Large intestine (tissue), 3 donors: ENCODE measurements at regions not wholly inside any gene's neighbourhood (a gene's known extent, or its start where the extent isn't known, plus 50 kb on each side); places are given as distances from the start of the nearest gene placed in this dataset.

ENCODE experiments used
- DNase-seq, 2 donors: peaks; one replicate each; pipeline versions ENCODE4 v3.0.0 to v3.0.0-alpha.2; 2013
- H3K27ac ChIP-seq: one replicate; pipeline ENCODE4 v1.5.1; 2013; ENCODE audit warnings: low read length
- H3K27me3 ChIP-seq: 2 replicates; pipeline ENCODE4 v1.6.1; 2013; ENCODE audit warnings: low read length; ENCODE audit not compliant: control insufficient read depth, insufficient read depth
- H3K36me3 ChIP-seq: 2 replicates; pipeline ENCODE4 v1.6.1; 2013; ENCODE audit warnings: low read length; ENCODE audit not compliant: control insufficient read depth, insufficient read depth
- H3K4me1 ChIP-seq: one replicate; pipeline ENCODE4 v1.6.1; 2013; ENCODE audit warnings: low read length; ENCODE audit not compliant: control insufficient read depth, insufficient read depth
- H3K4me3 ChIP-seq: one replicate; pipeline ENCODE4 v1.5.1; 2013; ENCODE audit warnings: low read length
- H3K9me3 ChIP-seq: one replicate; pipeline ENCODE4 v1.6.1; 2013; ENCODE audit warnings: mild to moderate bottlenecking, low read depth, low read length, moderate library complexity; ENCODE audit not compliant: control insufficient read depth
- WGBS: methylation state at CpG from one replicate; pipeline ENCODE4 v1.1.5; 2013; ENCODE audit warnings: low lambda C conversion rate; ENCODE audit not compliant: insufficient coverage; 5-methylcytosine and 5-hydroxymethylcytosine counted together

DNA sequence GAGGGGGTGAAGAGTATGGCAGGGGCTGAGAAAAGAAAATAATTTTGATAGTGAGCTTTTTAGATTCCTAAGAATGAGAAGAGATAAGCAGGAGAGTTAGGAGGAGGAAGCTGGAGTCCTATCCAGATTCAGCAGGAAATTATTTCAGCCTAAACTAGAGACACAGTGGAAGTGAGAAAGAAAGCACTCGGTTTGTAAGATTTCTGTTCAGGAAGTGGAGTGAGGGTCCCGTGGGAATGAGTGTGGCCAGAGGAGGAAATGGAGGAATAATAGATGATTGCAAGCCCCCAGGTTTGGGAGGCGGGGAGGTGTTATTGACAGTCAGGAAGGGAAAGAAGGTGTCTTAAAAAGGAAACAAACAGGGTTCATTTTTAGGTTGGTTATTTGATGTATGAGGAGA lies 84.8 kb upstream of the NRP1 start:
- no peak for DNase-seq
- Histone ChIP-seq H3K36me3 (no peaks in the 10 kb centered on the region), H3K4me1 (no peaks in the 10 kb centered on the region), H3K4me3 (no peak overlapping the region), H3K27ac (no peak overlapping the region), H3K9me3 (no peaks in the 10 kb centered on the region), H3K27me3 (no peaks in the 10 kb centered on the region)
- 54% methylated on average over 3 of the region's 3 CpGs for WGBS

DNA sequence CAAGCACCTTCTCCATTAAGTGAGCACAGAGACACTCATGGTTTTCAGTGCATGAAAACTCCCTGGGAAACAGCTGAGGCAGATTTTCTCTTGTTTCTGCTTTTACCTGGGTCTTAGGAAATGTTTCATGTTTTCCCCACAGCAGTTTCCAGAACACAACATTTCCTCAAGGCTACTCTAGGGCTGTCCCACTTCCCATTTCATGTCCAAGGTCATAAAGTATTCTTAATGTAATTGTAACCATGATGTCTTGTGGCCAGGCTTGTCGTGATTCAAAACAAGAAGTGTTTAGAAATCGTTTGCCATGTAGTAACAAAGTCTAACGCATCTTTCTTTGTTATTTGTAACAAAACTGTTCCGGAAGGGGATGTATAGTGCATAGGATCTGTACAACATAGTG lies 83.8 kb upstream of the NRP1 start:
- H3K4me1 ChIP-seq: no peaks in the 10 kb centered on the region
- H3K27ac ChIP-seq: no peak overlapping the region
- H3K36me3 ChIP-seq: no peaks in the 10 kb centered on the region
- no peak for DNase-seq
- H3K9me3 ChIP-seq: no peaks in the 10 kb centered on the region
- no peaks in the 10 kb centered on the region for H3K27me3 ChIP-seq
- 100% methylated on average over 2 of the region's 4 CpGs for WGBS
- no peak overlapping the region for H3K4me3 ChIP-seq

DNA sequence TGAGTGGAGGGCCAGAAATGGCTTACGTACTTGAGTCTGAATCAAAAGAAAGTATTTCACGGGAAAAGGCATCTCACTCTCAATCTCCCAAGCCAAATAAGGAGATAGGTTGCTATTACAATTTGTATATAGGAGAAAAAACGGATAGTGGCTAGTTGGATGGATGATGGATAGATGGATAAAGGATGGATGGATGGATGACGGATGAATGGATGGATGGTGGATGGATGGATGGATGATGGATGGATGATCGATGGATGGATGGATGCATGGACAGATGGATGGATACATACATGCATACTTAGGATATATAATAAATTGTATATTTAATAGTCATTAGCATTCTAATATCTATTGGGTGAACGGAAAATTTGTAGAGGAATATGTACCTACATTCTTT lies 82.2 kb upstream of the NRP1 start:
- 100% methylated on average over 3 of the region's 6 CpGs for WGBS
- no peak for DNase-seq
- H3K4me1 ChIP-seq: no peaks in the 10 kb centered on the region
- H3K9me3 ChIP-seq: no peaks in the 10 kb centered on the region
- H3K36me3 ChIP-seq: no peaks in the 10 kb centered on the region
- H3K4me3 ChIP-seq: no peak overlapping the region
- no peak overlapping the region for H3K27ac ChIP-seq
- no peaks in the 10 kb centered on the region for H3K27me3 ChIP-seq

DNA sequence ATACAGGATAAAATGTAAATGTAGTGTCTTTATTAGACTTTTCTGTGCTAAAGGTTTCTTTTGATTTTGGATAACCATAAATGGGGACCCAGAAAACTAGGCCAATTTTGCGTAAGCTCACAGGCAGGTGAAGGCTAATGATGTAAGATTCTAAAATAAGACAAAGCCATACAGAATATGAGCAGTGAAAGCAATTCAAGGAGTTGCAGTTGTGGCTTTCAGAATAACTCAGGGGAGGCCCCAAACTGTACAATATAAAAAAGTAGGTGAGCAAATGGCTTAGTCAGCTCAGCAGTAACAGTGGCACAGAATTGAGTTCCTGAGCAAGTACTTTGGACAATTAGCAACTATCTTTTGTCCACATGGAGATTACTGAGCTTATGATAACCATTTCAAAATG lies 81.7 kb upstream of the NRP1 start:
- no peak overlapping the region for H3K4me3 ChIP-seq
- 100% methylated on average over 1 of the region's 1 CpG for WGBS
- no peaks in the 10 kb centered on the region for H3K4me1 ChIP-seq
- no peaks in the 10 kb centered on the region for H3K36me3 ChIP-seq
- no peak overlapping the region for H3K27ac ChIP-seq
- no peaks in the 10 kb centered on the region for H3K9me3 ChIP-seq
- DNase-seq: no peak
- no peaks in the 10 kb centered on the region for H3K27me3 ChIP-seq

DNA sequence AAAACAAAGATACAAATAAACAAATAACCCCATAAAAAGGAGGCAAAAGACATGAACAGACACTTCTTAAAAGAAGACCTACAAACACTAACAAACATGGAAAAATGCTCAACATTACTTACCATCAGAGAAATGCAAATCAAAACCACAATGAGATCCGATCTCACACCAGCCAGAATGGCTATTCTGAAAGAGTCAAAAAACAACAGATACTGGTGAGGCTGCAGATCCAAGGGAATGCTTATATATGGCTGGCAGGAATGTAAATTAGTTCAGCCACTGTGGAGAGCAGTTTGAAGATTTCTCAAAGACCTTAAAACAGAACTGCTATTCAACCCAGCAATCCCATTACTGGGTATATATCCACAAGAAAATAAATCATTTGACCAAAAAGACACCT lies 80.4 kb upstream of the NRP1 start:
- Histone ChIP-seq H3K4me3 (no peak overlapping the region), H3K36me3 (no peaks in the 10 kb centered on the region), H3K9me3 (no peaks in the 10 kb centered on the region), H3K27me3 (no peaks in the 10 kb centered on the region), H3K4me1 (no peaks in the 10 kb centered on the region), H3K27ac (no peak overlapping the region)
- no CpG with 5 or more reads among the region's 1 CpG for WGBS
- DNase-seq: no peak

DNA sequence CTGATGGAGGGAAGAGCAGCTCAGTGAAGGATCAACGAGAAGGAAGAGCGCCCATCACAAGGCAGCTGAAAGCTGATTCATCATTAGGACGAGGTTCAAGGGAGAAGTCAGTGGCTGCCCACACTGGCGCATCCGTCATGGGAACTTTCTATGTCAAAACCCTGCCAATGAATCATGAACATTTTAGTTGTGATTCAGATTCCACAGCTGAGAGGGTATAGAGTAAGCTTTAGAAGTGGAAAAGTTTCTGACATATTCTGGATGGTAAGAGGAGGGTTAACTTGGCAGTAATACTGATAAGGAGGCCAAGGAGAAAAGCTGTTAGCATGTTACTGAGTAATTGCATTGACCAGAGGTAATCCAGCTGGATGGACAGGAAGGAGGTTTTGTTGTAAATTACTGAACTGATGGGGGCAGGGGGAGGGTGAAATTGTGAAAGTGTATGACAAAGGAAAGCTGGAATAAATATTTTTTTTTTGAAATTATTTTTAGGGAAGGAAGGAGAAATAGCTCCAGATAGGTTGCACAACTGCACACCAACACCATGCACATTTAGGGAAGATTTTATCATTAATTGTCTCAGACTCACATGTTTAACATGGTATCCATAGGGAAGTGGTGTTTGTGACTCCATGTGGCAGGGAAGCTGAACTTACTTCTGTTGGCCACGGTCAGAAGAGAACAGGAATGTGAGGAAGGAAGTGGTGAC lies 78.3 kb upstream of the NRP1 start:
- Histone ChIP-seq H3K27ac (no peak overlapping the region), H3K27me3 (no peaks in the 10 kb centered on the region), H3K4me1 (no peaks in the 10 kb centered on the region), H3K36me3 (no peaks in the 10 kb centered on the region), H3K9me3 (no peaks in the 10 kb centered on the region), H3K4me3 (no peak overlapping the region)
- DNase-seq: no peak
- no CpG with 5 or more reads among the region's 6 CpGs for WGBS

DNA sequence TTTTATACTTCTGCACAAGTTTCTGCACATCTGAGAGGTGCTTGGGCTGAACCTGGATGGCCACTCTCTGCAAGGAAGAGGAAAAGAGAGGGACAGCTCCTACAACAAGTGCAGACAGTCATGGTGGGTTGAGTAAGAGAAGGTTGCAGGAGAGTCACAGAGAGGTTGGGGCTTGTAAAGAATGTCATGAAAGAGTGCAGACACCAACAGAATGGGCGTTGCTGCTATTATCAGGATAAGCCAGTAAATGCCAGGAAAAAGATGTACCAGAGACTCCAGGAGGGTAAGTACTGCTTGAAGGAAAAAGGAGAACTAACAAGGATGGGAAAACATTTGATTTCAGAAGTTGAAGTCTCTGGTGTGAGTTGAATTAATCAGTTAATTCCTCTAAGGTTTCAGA lies 77.8 kb upstream of the NRP1 start:
- Histone ChIP-seq H3K36me3 (no peaks in the 10 kb centered on the region), H3K9me3 (no peaks in the 10 kb centered on the region), H3K4me3 (no peak overlapping the region), H3K27ac (no peak overlapping the region), H3K4me1 (no peaks in the 10 kb centered on the region), H3K27me3 (no peaks in the 10 kb centered on the region)
- DNase-seq: no peak
- WGBS: no CpG with 5 or more reads among the region's 1 CpG

DNA sequence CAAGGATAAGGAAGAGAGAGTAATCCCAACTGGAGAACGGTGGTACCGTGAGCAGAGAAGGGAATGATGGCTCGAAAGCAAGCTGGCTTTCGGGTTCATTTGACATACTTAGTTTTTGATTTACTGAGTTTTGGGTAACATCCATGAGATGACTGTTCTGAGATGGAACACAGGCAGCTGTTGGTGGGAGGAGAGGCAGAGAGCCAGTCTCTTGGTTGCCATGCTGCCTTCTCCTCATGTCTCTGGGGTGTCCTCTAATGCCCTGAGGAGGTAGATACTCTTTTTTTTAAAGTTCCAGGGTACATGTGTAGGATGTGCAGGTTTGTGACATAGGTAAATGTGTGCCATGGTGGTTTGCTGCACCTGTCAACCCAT lies 76.4 kb upstream of the NRP1 start:
- Histone ChIP-seq H3K36me3 (no peaks in the 10 kb centered on the region), H3K9me3 (no peaks in the 10 kb centered on the region), H3K4me1 (no peaks in the 10 kb centered on the region), H3K27me3 (no peaks in the 10 kb centered on the region), H3K27ac (no peak overlapping the region), H3K4me3 (no peak overlapping the region)
- no peak for DNase-seq
- WGBS: no CpG with 5 or more reads among the region's 4 CpGs

DNA sequence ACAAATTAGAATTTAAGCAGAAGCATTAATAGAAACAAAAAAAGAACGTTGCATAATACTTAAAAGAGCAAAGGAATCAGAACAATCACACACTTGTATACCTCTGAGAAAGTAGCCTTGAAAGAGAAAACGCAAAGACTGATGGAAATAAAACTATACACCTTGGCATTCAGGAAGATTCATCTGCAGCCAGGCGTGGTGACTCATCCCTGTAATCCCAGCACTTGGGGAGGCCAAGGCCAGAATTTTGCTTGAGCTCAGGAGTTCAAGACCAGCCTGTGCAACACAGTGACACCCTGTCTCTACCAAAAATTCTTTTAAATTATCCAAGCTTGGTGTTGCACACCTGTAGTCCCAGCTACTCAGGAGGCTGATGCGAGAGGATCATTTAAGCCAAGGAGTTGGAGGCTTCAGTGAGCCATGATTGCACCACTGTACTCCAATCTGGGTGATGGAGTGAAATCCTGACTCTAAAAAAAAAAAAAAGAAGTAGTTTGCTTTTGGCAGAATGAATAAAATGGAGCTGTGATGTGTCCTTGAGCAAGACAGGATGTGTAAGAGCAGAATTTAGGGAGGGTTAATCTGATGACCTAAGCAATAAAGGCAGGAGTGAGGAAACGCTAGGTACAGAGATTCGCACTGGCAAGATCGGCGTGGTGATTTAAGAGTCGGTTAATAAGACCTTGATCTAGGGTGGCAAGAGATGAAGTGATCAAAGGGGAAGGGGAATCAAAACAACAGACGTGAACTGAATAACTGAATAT lies 75.8 kb upstream of the NRP1 start:
- no peak overlapping the region for H3K4me3 ChIP-seq
- no peaks in the 10 kb centered on the region for H3K4me1 ChIP-seq
- WGBS: 84% methylated on average over 3 of the region's 10 CpGs
- H3K36me3 ChIP-seq: no peaks in the 10 kb centered on the region
- no peaks in the 10 kb centered on the region for H3K27me3 ChIP-seq
- no peaks in the 10 kb centered on the region for H3K9me3 ChIP-seq
- DNase-seq: no peak
- H3K27ac ChIP-seq: no peak overlapping the region

DNA sequence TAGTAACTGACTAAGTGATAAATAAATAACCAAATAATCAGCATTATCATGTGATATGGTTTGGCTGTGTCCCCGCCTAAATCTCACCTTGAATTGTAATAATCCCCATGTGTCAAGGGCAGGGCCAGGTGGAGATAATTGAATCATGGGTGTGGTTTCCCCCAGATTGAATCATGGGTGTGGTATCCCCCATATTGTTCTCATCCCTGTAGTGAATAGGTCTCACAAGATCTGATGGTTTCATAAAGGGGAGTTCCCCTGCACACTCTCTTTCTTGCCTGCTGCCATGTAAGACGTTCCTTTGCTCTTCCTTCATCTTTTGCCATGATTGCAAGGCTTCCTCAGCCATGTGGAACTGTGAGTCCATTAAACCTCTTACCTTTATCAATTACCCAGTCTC lies 72.1 kb upstream of the NRP1 start:
- Histone ChIP-seq H3K36me3 (no peaks in the 10 kb centered on the region), H3K27me3 (no peaks in the 10 kb centered on the region), H3K9me3 (no peaks in the 10 kb centered on the region), H3K4me1 (no peaks in the 10 kb centered on the region), H3K4me3 (no peak overlapping the region), H3K27ac (no peak overlapping the region)
- WGBS: no CpG with 5 or more reads among the region's 2 CpGs
- DNase-seq: no peak
